SK-N-MC (cell line): ENCODE measurements at regions not wholly inside any gene's neighbourhood (a gene's known extent, or its start where the extent isn't known, plus 50 kb on each side); places are given as distances from the start of the nearest gene placed in this dataset.

Experiments used
- EZH2 ChIP-seq: fragments of 200-600 bp; sonication (generic); IDR thresholded peaks from one replicate; pipeline ENCODE4 v1.6.1; 2017; ENCODE audit warnings: antibody characterized with exemption
- FOXP2 ChIP-seq: optimal IDR thresholded peaks from 2 replicates; pipeline ENCODE3; 2011; ENCODE audit warnings: mild to moderate bottlenecking, moderate library complexity; ENCODE audit not compliant: insufficient read depth; ENCODE audit errors: extremely low read length, control extremely low read depth
- POLR2AphosphoS5 ChIP-seq: IDR thresholded peaks from 2 replicates; pipeline ENCODE4 v1.6.1; 2012; ENCODE audit warnings: mild to moderate bottlenecking, low read depth, low read length, borderline replicate concordance

DNA sequence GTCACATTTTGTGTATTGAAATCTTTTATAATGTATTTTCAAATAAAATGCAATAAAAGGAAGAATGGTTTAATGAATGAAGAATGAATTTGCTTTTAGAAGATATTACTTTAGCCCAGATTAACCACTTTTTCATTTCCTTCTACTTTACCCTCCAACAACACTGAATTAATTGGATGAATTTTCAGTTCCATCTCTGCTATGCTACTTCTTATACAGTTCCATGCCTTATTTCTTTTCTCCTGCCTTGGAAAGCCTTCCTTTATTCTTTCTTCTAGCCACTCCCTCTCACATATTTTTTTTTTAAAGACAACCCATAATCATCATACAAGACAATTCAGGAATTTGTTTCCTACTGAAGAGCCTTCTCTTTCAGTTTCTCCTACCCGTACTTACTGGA lies 296.6 kb upstream of the TNC start:
- TF ChIP-seq EZH2 (no peak), POLR2AphosphoS5 (no peak; the same call in 1 of the 2 replicates), FOXP2 (no peak)
